ENCODE measurements at regions not wholly inside any gene's neighbourhood (a gene's known extent, or its start where the extent isn't known, plus 50 kb on each side); places are given as distances from the start of the nearest gene placed in this dataset.

- no peak for DNase-seq
Measured at GRCh38 chr5:93926831-93927620, 185.6 kb upstream of the POU5F2 start.

GRCh38 chr5:93925321-93925720 lies 183.9 kb upstream of the POU5F2 start:
- no peak for DNase-seq

GRCh38 chr5:93924628-93925027 lies 183.2 kb upstream of the POU5F2 start:
- DNase-seq, result no peak

- no peak for DNase-seq
Measured at GRCh38 chr5:93922551-93922950, 181.2 kb upstream of the POU5F2 start.

GRCh38 chr5:93921001-93921400 lies 179.6 kb upstream of the POU5F2 start:
- DNase-seq, result no peak

GRCh38 chr5:93916872-93917271 lies 175.5 kb upstream of the POU5F2 start:
- no peak for DNase-seq

- peak; percentile 49 for DNase-seq
Measured at GRCh38 chr5:93915142-93915553, 173.7 kb upstream of the POU5F2 start.

- DNase-seq, result peak; percentile 20
Measured at GRCh38 chr5:93911609-93912008, 170.2 kb upstream of the POU5F2 start.

- DNase-seq, result peak; percentile 39
Measured at GRCh38 chr5:93909356-93909755, 168.0 kb upstream of the POU5F2 start.

- peak; percentile 16 for DNase-seq
Measured at GRCh38 chr5:93904917-93905316, 163.5 kb upstream of the POU5F2 start.

- DNase-seq, result no peak
Measured at GRCh38 chr5:93902288-93902687, 160.9 kb upstream of the POU5F2 start.

- no peak for DNase-seq
Measured at GRCh38 chr5:93899026-93899600, 157.7 kb upstream of the POU5F2 start.

GRCh38 chr5:93894601-93895354 lies 153.4 kb upstream of the POU5F2 start:
- DNase-seq, result peak; percentile 78

GRCh38 chr5:93893075-93893474 lies 151.7 kb upstream of the POU5F2 start:
- DNase-seq, result peak; percentile 46

GRCh38 chr5:93892481-93892880 lies 151.1 kb upstream of the POU5F2 start:
- DNase-seq, result peak; percentile 61

- peak; percentile 97 for DNase-seq
Measured at GRCh38 chr5:93891491-93892480, 150.4 kb upstream of the POU5F2 start.

GRCh38 chr5:93890657-93891056 lies 149.3 kb upstream of the POU5F2 start:
- DNase-seq, result peak; percentile 29

- no peak for DNase-seq
Measured at GRCh38 chr5:93887678-93888077, 146.3 kb upstream of the POU5F2 start.

GRCh38 chr5:93886917-93887361 lies 145.5 kb upstream of the POU5F2 start:
- DNase-seq, result no peak

GRCh38 chr5:93886098-93886806 lies 144.9 kb upstream of the POU5F2 start:
- no peak for DNase-seq

GRCh38 chr5:93884254-93884653 lies 142.9 kb upstream of the POU5F2 start:
- DNase-seq, result no peak

GRCh38 chr5:93883459-93883858 lies 142.1 kb upstream of the POU5F2 start:
- DNase-seq, result no peak

Data from NCI-H1092 treated with DMSO at 0.1 percent for 48 hours (cell line).